LNCAP (cell line): ENCODE measurements at regions not wholly inside any gene's neighbourhood (a gene's known extent, or its start where the extent isn't known, plus 50 kb on each side); places are given as distances from the start of the nearest gene placed in this dataset.
A peak's percentile ranks its signal among the peaks of the same experiment; 100 is the strongest.

ENCODE experiments used
- TF ChIP-seq, protein P1 (sequence below): fragments of 450-650 bp; IDR thresholded peaks from 2 replicates; pipeline ENCODE4 v1.5.1; 2017; ENCODE audit warnings: mild to moderate bottlenecking

GRCh38 chr7:136452949-136453348, 415.5 kb upstream of the CHRM2 start:
- TF ChIP-seq, protein P1, sequence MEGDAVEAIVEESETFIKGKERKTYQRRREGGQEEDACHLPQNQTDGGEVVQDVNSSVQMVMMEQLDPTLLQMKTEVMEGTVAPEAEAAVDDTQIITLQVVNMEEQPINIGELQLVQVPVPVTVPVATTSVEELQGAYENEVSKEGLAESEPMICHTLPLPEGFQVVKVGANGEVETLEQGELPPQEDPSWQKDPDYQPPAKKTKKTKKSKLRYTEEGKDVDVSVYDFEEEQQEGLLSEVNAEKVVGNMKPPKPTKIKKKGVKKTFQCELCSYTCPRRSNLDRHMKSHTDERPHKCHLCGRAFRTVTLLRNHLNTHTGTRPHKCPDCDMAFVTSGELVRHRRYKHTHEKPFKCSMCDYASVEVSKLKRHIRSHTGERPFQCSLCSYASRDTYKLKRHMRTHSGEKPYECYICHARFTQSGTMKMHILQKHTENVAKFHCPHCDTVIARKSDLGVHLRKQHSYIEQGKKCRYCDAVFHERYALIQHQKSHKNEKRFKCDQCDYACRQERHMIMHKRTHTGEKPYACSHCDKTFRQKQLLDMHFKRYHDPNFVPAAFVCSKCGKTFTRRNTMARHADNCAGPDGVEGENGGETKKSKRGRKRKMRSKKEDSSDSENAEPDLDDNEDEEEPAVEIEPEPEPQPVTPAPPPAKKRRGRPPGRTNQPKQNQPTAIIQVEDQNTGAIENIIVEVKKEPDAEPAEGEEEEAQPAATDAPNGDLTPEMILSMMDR = no peak

DNA sequence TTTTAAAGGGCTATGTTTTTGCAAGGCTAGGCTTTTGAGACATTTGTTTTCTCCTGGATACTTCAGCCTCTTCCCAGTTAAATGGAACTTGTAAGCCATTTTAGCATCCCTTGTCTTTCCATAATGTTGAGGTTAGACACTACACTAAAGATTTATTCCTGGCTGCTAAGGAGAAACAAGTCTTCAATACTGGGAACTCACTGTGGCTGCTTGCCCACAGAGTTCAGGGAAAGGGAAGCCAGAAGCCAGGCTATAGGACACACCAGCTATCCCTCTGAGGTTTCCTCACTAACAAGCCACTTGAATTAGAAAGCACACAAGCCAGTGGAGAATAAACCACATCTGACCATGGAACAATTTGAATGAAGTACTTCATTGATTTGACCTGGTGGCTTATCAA, 421.7 kb upstream of the CHRM2 start:
- TF ChIP-seq, protein P1 = no peak

- TF ChIP-seq, protein P1 = no peak
Observed at GRCh38 chr7:136441835-136442234, 426.6 kb upstream of the CHRM2 start.

- TF ChIP-seq, protein P1 = no peak
Observed at GRCh38 chr7:136424058-136424457, 444.4 kb upstream of the CHRM2 start.

DNA sequence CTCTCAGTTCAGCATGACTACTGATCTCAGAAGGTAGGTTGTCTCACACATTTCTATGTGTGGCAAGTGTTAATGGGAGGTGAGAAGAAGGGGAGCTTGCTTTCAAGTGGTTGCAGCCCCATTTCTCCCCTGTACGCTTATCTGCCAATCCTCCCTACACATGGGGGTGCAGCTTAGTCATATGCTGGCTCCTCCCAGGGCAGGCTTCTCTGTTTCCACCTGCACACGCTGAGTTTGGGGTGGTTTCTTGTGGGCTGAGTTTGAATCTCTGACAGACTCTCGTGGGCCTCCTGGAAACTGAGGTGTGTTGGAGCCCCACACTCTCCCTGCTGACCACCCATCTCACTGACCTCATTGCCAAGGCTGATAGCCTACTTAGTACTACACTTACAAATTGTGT, 435.8 kb upstream of the MTPN start:
- TF ChIP-seq, protein P1 = no peak

DNA sequence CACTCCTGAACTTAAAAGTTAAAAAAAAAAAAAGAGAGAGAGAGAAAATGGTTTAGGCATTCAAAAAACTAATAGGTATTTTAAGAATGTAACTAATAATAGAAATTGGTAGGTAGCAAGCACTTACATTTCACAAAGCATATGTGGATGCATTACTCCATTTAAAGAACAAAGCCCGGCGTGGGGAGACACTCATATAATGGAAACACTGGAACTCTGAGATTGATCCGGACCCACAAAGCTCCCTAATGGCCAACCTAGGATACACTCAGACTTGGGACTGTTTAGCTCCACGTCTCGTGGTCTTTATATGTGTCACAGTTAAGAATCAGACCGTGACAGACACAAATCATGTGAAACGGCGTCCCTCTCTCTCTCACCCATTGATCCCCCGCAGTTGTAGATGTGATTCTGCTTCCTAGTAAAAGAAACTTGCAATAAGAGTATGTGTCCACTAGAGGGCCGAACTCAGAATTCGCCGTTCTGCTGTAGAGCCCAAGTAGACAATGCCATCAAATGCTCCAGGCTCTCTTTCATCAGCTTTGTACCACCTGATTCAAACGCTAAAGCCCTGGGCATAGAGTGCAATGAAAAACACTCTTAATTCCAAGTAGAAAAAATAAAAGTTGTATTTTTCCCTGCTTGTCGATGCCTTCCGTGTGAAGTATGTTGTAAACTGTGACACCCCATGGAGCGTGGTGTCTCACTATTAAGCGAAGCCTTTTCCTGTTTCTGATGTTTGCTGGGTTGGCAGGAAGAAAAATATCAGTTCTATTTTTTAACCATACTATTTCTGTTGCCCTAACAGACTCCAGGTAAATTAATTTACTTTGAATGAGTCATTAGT, 429.0 kb upstream of the MTPN start:
- TF ChIP-seq, protein P1 = peak; percentile 74

GRCh38 chr7:136403591-136403990, 426.4 kb upstream of the MTPN start:
- TF ChIP-seq, protein P1 = no peak
